CD4-positive, alpha-beta T cell treated with Interleukin-4 for 1 hour (primary cell): ENCODE measurements at regions not wholly inside any gene's neighbourhood (a gene's known extent, or its start where the extent isn't known, plus 50 kb on each side); places are given as distances from the start of the nearest gene placed in this dataset.

ENCODE experiments used
- DNase-seq, 2 donors: peaks; one replicate each; pipeline ENCODE4 v3.0.0-alpha.2; 2020 to 2022

- DNase-seq: no peak
Observed at GRCh38 chr6:87847135-87847829, 145.2 kb upstream of the AKIRIN2 start.

- no peak for DNase-seq
Observed at GRCh38 chr6:87846434-87846833, 144.4 kb upstream of the AKIRIN2 start.

DNA sequence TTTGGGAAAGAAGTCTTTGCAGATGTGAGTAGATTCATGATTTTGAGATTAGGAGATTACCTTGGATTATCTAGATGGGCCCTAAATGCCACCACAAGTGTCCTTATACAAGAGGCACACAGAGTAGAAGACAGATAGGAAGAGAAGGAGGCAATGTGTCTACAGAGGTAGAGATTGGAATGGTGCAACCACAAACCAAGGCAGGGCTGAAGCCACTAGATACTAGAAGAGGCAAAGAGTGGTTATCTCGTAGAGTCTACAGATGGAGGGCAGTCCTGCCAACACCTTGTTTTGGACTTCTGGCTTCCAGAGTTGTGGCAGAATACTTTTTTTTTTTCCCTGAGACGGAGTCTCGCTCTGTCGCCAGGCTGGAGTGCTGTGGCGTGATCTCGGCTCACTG lies 138.3 kb upstream of the AKIRIN2 start:
- DNase-seq: no peak

DNA sequence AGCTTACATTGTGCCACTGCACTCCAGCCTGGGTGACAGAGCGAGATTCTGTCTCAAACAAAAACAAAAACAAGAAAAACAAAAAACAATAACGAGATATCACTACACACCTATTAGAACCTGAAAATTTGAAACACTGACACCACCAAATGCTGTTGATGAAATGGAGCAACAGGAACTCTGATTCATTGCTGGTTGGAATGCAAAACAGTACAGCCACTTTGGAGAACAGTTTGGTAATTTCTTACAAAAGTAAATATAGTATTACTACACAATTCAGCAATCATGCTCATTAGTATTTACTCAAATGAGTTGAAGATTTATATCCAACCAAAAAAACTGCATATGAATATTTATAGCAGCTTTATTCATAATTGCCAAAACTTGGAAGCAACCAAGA lies 135.8 kb upstream of the AKIRIN2 start:
- no peak for DNase-seq

- DNase-seq: no peak
Observed at GRCh38 chr6:87837444-87837843, 135.4 kb upstream of the AKIRIN2 start.

- peak in 1 of 2 donors; percentile 56 for DNase-seq
Observed at GRCh38 chr6:87832025-87832825, 130.2 kb upstream of the AKIRIN2 start.

- DNase-seq: no peak
Observed at GRCh38 chr6:87830907-87831306, 128.9 kb upstream of the AKIRIN2 start.

DNA sequence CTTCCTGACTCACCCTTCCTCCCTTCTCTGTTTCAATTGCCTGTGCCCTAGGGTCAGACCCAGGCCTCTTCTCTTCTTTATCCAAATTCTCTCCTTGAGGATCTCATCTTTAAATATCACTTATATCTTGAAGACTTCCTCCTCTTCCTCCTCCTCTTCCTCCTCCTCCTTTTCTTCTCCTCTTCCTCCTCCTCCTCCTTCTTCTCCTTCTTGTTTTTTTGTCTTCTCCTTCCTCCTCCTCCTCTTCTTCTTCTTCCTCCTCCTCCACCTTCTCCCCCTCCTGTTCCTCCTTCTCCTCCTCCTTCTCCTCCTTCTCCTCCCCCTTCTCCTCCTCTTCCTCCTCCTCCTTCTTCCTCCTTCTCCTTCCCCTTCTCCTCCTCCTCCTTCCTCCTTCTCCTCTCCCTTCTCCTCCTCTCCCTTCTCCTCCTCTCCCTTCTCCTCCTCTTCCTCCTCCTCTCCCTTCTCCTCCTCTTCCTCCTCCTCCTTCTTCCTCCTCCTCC lies 127.6 kb upstream of the AKIRIN2 start:
- no peak for DNase-seq

GRCh38 chr6:87828044-87828443 lies 126.0 kb upstream of the AKIRIN2 start:
- no peak for DNase-seq

- no peak for DNase-seq
Observed at GRCh38 chr6:87827346-87827745, 125.3 kb upstream of the AKIRIN2 start.

DNA sequence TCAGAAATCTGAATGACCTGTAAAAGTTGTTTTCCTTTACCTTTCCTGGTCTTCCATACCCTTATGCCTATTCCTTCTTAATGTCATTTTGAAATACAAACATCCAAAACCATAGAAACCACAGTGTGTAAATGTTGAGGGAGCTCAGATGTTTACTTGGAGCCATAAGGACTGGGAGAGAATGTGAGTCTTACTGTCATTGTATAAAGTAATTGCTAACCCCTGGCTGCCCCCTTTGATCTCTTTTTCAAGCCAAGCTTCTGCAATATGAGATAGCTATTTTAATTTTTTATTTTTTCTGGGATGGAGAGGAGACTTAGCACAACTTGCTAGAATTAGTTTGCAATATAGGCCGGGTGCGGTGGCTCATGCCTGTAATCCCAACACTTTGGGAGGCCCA lies 124.4 kb upstream of the AKIRIN2 start:
- no peak for DNase-seq

- peak in 1 of 2 donors; percentile 69 for DNase-seq
Observed at GRCh38 chr6:87825821-87826221, 123.8 kb upstream of the AKIRIN2 start.

- no peak for DNase-seq
Observed at GRCh38 chr6:87824958-87825491, 123.0 kb upstream of the AKIRIN2 start.

- no peak for DNase-seq
Observed at GRCh38 chr6:87822011-87822410, 120.0 kb upstream of the AKIRIN2 start.

DNA sequence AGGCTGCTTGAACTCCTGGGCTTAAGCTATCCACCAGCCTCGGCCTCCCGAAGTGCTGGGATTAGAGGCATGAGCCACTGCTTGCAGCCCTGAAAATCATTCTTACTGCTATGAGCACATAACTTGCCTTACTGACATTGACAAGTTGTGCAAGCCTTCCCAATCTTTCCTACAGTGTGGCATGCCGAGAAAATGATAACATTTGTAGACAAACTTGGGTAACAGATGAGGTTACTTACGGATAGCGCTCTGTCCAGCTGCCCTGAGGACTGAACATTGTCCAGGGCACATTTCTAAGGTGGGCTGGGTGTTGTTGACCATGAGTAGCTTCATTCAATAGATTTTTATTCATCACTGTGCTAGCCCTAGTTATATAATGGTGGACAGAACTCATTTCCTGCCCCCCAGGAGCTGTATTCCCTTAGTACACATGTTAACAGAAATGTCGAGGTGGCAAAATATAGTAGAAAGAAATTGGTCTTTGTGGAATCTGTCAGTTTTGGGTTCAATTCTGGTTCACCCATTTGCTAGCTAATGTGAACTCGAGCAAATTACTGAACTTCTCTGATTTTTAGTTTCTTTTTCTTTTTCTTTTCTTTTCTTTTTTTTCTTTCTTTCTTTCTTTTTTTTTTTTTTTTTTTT lies 118.4 kb upstream of the AKIRIN2 start:
- DNase-seq: no peak

GRCh38 chr6:87817183-87817582 lies 115.2 kb upstream of the AKIRIN2 start:
- DNase-seq: no peak

GRCh38 chr6:87815449-87815848 lies 113.4 kb upstream of the AKIRIN2 start:
- no peak for DNase-seq

DNA sequence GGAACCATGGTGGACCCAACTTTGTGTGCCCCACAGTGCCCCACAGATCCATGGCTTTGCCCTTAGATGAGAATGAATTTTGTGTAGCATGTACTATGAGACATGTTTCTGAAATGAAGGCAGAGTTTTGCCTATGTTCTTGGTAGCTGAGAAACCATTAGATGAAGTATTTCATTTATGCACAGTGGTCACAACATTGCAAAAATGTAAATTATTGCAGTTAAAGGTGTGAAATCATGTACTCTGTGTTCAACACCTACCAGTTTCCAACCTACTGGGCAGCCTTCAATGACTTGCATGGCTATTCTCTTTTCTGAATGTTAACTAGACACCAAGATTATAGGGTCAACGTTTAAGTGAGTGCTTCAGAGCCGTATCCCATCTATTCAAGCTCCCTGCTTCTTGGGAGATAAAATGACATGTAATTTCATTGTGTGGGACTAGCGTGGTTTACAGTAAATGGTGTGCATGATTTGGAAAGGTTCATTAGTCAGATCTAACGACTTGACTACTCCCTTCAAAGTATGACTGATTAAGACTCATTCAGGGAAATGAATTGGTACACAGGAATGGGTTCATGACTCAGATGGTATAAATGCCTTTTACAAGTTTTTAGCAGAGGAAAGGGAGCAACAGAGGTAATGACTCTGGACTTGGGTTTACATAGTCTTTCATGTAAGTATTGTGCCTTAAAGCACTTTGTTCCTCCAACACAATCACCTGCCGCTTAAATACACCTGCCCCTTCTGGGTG lies 106.1 kb upstream of the AKIRIN2 start:
- DNase-seq: no peak

- no peak for DNase-seq
Observed at GRCh38 chr6:87807475-87807874, 105.4 kb upstream of the AKIRIN2 start.

DNA sequence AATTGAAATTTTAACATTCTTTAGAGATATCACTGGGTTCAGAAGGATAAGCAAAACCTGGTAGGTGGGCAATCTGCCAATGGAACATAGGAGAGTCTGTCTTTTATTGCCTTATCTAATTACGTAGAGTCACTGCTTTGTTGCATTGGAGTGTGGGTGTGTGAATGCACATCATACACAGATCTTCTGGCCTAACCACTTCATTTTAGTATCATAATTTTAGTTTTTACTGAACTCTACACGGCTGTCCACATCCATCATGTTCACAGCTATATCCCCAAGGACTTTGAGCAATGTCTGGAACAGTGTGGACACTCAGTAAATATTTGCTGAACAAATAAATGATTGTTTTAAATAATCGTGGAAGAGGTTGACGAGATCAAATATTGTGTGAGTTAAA lies 104.6 kb upstream of the AKIRIN2 start:
- DNase-seq: no peak

GRCh38 chr6:87806099-87806498 lies 104.1 kb upstream of the AKIRIN2 start:
- no peak for DNase-seq

DNA sequence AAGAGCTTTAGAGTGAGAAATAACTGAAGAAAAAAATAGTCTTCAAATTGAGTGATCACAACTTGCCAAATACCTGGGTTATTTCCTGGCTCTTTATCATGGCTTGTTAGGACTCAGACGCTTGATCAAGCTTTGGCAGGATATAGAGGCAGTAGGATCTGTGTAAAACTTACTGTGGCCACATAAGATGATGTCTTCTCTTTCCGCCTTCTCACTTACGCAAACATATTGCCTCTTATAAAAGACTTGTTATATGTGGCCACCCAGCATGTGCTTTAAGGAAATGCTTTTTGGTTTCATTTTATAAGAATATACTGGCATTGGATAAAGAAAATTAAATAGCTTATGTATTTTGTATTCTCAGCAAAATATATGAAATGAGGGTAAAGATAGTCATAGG lies 101.8 kb upstream of the AKIRIN2 start:
- no peak for DNase-seq

DNA sequence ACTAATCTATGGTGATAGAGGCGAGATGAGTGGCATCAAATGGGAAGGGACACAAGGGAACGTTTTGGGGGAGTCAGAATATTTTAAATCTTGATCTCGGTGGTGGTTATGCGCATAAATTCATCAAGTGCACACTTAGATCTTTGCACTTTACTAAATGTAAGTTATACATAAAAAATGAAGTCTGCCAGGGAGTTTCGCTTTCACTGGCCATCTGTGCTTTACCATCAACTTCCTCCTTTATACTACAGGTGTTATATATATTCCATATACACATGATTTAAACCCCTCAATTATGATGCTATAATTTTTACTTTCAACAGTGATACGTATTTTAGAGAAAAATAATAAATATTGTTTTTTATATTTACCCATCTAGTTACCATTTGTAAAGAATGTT lies 97.6 kb upstream of the AKIRIN2 start:
- DNase-seq: no peak
